PC-3 (cell line): ENCODE measurements at regions not wholly inside any gene's neighbourhood (a gene's known extent, or its start where the extent isn't known, plus 50 kb on each side); places are given as distances from the start of the nearest gene placed in this dataset.

Source experiments
- CTCF ChIP-seq: fragments of 300-600 bp; sonication (generic); conservative IDR thresholded peaks from 2 replicates; pipeline ENCODE4 v1.5.1; 2017; ENCODE audit warnings: antibody characterized with exemption, low read depth, mild to moderate bottlenecking, low read length
- EZH2 ChIP-seq: fragments of 300-600 bp; sonication (generic); IDR thresholded peaks from one replicate; pipeline ENCODE4 v1.6.1; 2017; ENCODE audit warnings: antibody characterized with exemption, mild to moderate bottlenecking, low read length; ENCODE audit not compliant: unreplicated experiment

- TF ChIP-seq EZH2 (no peak), CTCF (no peak)
Measured at GRCh38 chr3:3587647-3587972, 211.6 kb upstream of the LRRN1 start.
